ENCODE measurements at regions not wholly inside any gene's neighbourhood (a gene's known extent, or its start where the extent isn't known, plus 50 kb on each side); places are given as distances from the start of the nearest gene placed in this dataset.

GRCh38 chr6:145080651-145081050, 654.7 kb downstream of the EPM2A start:
- TF ChIP-seq CTCF (IDR thresholded peaks at IDR 0.05), result no peak
- TF ChIP-seq POLR2A (IDR thresholded peaks at IDR 0.05), result no peak
- no peak for TF ChIP-seq POLR2AphosphoS5 (IDR thresholded peaks at IDR 0.05)
- no peak for TF ChIP-seq EP300 (IDR thresholded peaks at IDR 0.05)

All from suprapubic skin (tissue), 4 donors.